ENCODE measurements at regions not wholly inside any gene's neighbourhood (a gene's known extent, or its start where the extent isn't known, plus 50 kb on each side); places are given as distances from the start of the nearest gene placed in this dataset.

DNA sequence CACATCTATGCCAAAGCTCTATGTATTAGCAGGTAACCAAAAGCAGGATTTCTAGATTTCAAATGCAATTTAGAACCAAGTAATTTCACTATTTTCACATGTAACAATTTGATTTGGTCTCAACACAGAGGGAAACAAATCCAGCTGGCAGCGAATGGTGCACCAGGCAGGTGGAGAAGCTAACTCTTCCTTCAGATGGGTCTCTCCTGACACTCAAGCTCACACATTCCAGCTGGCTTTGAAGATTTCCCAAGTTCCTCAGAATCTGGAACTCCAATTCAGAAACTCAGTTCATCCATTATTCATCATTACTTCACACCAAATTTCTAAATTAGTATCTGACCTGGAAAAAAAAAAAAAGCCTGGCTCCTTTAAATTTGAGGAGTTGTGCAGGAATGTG is 318.1 kb upstream of the NECTIN3 start:
- Histone ChIP-seq H3K4me2 (no peak overlapping the region), H3K9me3 (replicated peaks in 1 of 11) (no peaks in the 10 kb centered on the region), H4K20me1 (no peaks in the 10 kb centered on the region), H3K27ac (no peak overlapping the region), H3K4me1 (no peaks in the 10 kb centered on the region), H3K4me3 (no peak overlapping the region), H3K27me3 (peaks cover 0 to 17% (median 0%) of the 10 kb centered on the region in 11 experiments; a peak in 3 of 22 replicates), H3K9ac (no peak overlapping the region), H3K36me3 (no peaks in the 10 kb centered on the region)
- TF ChIP-seq Cebpa-rat (IDR thresholded peaks at IDR 0.05): no peak

- Histone ChIP-seq H3K9me3 (replicated peaks in 1 of 11) (no peaks in the 10 kb centered on the region), H3K27me3 (peaks cover 0 to 13% (median 0%) of the 10 kb centered on the region in 11 experiments; a peak in 3 of 22 replicates), H3K36me3 (no peaks in the 10 kb centered on the region), H3K4me1 (no peaks in the 10 kb centered on the region), H4K20me1 (no peaks in the 10 kb centered on the region), H3K27ac (no peak overlapping the region), H3K4me2 (no peak overlapping the region), H3K4me3 (no peak overlapping the region), H3K9ac (no peak overlapping the region)
- no peak for TF ChIP-seq Cebpa-rat (IDR thresholded peaks at IDR 0.05)
These were observed 317.3 kb upstream of the NECTIN3 start for GRCh38 chr3:110754212-110754916.

GRCh38 chr3:110755345-110755744 is 316.3 kb upstream of the NECTIN3 start:
- no peaks in the 10 kb centered on the region for H3K36me3 ChIP-seq
- no peak overlapping the region for H3K4me3 ChIP-seq
- no peak overlapping the region for H3K4me2 ChIP-seq
- no peak overlapping the region for H3K9ac ChIP-seq
- no peaks in the 10 kb centered on the region for H3K9me3 ChIP-seq (replicated peaks in 1 of 11)
- no peak for TF ChIP-seq Cebpa-rat (IDR thresholded peaks at IDR 0.05)
- H3K27me3 ChIP-seq: peaks cover 0 to 12% (median 0%) of the 10 kb centered on the region in 11 experiments; a peak in 3 of 22 replicates
- H4K20me1 ChIP-seq: no peaks in the 10 kb centered on the region
- no peak overlapping the region for H3K27ac ChIP-seq
- H3K4me1 ChIP-seq: no peaks in the 10 kb centered on the region

DNA sequence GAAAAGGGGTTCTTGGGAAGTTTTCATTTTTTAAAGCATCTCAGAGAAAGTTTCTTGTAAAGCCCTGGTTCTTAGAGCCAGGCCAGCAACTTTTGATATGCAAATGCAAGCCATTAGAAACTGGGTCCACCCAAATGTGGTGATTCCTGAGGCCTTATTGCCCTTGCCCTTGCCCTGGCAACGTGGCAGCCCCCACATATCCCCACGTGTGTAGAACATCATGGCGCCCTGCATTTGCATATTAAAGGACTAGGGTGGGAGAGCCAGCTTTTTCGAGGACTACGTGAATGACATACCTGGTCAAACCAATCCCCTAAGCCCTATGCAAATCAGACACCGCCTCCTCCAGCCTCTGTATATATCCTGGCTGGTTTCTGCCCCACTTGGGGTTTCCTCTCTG is 314.9 kb upstream of the NECTIN3 start:
- Histone ChIP-seq H3K4me1 (no peaks in the 10 kb centered on the region), H3K4me3 (no peak overlapping the region), H3K27ac (no peak overlapping the region), H3K27me3 (peaks cover 0 to 9% (median 0%) of the 10 kb centered on the region in 11 experiments; a peak in 3 of 22 replicates), H4K20me1 (no peaks in the 10 kb centered on the region), H3K4me2 (no peak overlapping the region), H3K36me3 (no peaks in the 10 kb centered on the region), H3K9ac (no peak overlapping the region), H3K9me3 (replicated peaks in 1 of 11) (no peaks in the 10 kb centered on the region)
- TF ChIP-seq Cebpa-rat (IDR thresholded peaks at IDR 0.05): no peak

DNA sequence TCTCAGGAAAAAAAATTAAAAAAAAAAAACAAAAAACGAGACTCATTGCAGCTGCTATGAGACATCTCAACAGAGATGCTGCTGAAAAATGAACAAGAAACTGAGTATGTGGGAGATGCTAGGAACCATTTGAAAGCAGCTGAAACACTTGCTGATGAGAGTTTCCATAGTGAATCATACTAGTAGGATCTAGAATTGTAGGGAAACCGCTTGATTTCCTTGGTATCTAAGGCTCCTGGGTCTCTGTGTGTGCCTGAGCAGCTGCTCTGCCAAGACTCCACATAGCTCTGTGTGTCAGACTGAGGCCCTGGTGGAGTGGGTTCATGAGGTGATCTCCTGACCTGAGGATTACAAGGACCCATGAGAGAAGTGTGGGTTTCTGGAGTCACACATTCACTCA is 313.4 kb upstream of the NECTIN3 start:
- no peaks in the 10 kb centered on the region for H4K20me1 ChIP-seq
- H3K9ac ChIP-seq: no peak overlapping the region
- no peaks in the 10 kb centered on the region for H3K9me3 ChIP-seq (replicated peaks in 1 of 11)
- no peaks in the 10 kb centered on the region for H3K36me3 ChIP-seq
- no peak overlapping the region for H3K4me3 ChIP-seq
- H3K4me1 ChIP-seq: no peaks in the 10 kb centered on the region
- no peak overlapping the region for H3K27ac ChIP-seq
- H3K27me3 ChIP-seq: no peaks in the 10 kb centered on the region; a peak in 2 of 22 replicates
- H3K4me2 ChIP-seq: no peak overlapping the region
- TF ChIP-seq Cebpa-rat (IDR thresholded peaks at IDR 0.05): no peak

DNA sequence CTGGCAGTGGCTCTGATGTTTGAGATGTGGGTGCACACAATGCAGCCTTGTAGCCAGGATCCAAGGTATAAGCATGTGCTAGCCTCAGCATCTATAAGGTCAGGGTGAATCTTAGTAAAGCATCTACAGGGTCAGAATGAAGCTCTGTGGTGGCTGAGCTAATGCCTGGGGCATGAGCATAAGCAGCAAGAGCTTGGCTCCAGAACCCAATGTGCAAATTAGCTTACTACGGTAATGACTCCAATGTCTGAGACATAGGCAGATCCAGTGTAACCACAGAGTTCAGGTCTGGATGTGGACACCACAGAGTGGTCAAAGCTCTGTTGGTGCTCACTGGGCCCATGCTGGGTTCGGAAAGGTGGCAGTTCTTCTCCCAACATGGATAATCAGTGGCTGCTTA is 304.5 kb upstream of the NECTIN3 start:
- TF ChIP-seq Cebpa-rat (IDR thresholded peaks at IDR 0.05): no peak
- Histone ChIP-seq H3K9ac (no peak overlapping the region), H3K4me2 (no peak overlapping the region), H3K27me3 (no peaks in the 10 kb centered on the region), H3K4me1 (no peaks in the 10 kb centered on the region), H3K36me3 (no peaks in the 10 kb centered on the region), H3K27ac (no peak overlapping the region), H3K4me3 (no peak overlapping the region), H3K9me3 (replicated peaks in 1 of 11) (no peaks in the 10 kb centered on the region), H4K20me1 (no peaks in the 10 kb centered on the region)

GRCh38 chr3:110767838-110768237 is 303.8 kb upstream of the NECTIN3 start:
- Histone ChIP-seq H3K4me2 (no peak overlapping the region), H3K9me3 (replicated peaks in 1 of 11) (no peaks in the 10 kb centered on the region), H3K27ac (no peak overlapping the region), H3K4me1 (no peaks in the 10 kb centered on the region), H3K4me3 (no peak overlapping the region), H3K36me3 (no peaks in the 10 kb centered on the region), H3K9ac (no peak overlapping the region), H4K20me1 (no peaks in the 10 kb centered on the region), H3K27me3 (no peaks in the 10 kb centered on the region)
- no peak for TF ChIP-seq Cebpa-rat (IDR thresholded peaks at IDR 0.05)

- Histone ChIP-seq H3K4me1 (no peaks in the 10 kb centered on the region), H3K4me2 (no peak overlapping the region), H3K4me3 (no peak overlapping the region), H3K27me3 (no peaks in the 10 kb centered on the region), H3K9me3 (replicated peaks in 1 of 11) (no peaks in the 10 kb centered on the region), H3K27ac (no peak overlapping the region), H4K20me1 (no peaks in the 10 kb centered on the region), H3K36me3 (no peaks in the 10 kb centered on the region), H3K9ac (no peak overlapping the region)
- no peak for TF ChIP-seq Cebpa-rat (IDR thresholded peaks at IDR 0.05)
These were observed 298.1 kb upstream of the NECTIN3 start for GRCh38 chr3:110773413-110773954.

- Histone ChIP-seq H3K9me3 (replicated peaks in 1 of 11) (no peaks in the 10 kb centered on the region), H3K27me3 (no peaks in the 10 kb centered on the region), H3K4me2 (no peak overlapping the region), H3K27ac (no peak overlapping the region), H3K9ac (no peak overlapping the region), H3K4me1 (no peaks in the 10 kb centered on the region), H3K4me3 (no peak overlapping the region), H4K20me1 (no peaks in the 10 kb centered on the region), H3K36me3 (no peaks in the 10 kb centered on the region)
- no peak for TF ChIP-seq Cebpa-rat (IDR thresholded peaks at IDR 0.05)
These were observed 296.9 kb upstream of the NECTIN3 start for GRCh38 chr3:110774496-110775265.
